ENCODE measurements at regions not wholly inside any gene's neighbourhood (a gene's known extent, or its start where the extent isn't known, plus 50 kb on each side); places are given as distances from the start of the nearest gene placed in this dataset.

DNA sequence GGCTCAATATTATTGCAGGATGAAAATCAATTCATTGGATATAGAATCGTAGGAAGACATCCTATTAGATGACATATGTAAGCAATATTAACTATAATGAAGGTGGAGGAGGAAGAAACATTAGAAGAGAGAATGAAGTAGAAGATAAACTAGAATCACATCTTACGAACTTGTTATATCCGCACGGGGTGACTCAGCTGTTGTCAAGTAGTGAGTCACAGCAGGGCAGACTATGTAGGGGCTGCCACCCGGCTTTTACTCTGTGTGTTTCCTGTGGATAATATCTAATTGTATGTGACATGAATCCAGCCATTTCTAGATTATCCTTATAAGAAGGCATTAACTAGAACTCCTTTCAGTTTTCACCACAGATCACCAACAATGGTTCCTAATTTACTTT lies 520.2 kb downstream of the DOK5 start:
- no peak overlapping the region for H3K4me2 ChIP-seq (ENCODE audit: control insufficient read depth, insufficient read depth)
- no peaks in the 10 kb centered on the region for H3K9me3 ChIP-seq (replicated peaks; ENCODE audit: control insufficient read depth, insufficient read depth, low read length)
- H2AFZ ChIP-seq (ENCODE audit: control insufficient read depth, low read depth, low read length), result no peak overlapping the region
- H4K20me1 ChIP-seq (ENCODE audit: control insufficient read depth, insufficient read depth), result no peaks in the 10 kb centered on the region
- no TSS peak for BruUV-seq (replicated peaks)
- H3K36me3 ChIP-seq (ENCODE audit: control insufficient read depth in 2 of 2, insufficient read depth in 2 of 2, low read length in 1 of 2), result no peaks in the 10 kb centered on the region
- H3K4me1 ChIP-seq (ENCODE audit: control insufficient read depth, insufficient read depth, low read length), result no peaks in the 10 kb centered on the region
- ChIA-PET RAD21 (ENCODE audit: unreplicated experiment) (interaction anchor here (0.9 kb wide), 1 partner anchor 8 kb away, joined by 3 read pairs; no protein-coding TSS in a partner anchor), CTCF (interaction anchor here (0.9 to 1.8 kb wide), 3 partner anchors 9 to 15 kb away, joined by 4 to 5 read pairs (median 5); no protein-coding TSS in a partner anchor), SMC1A (ENCODE audit: uncharacterized antibody, unreplicated experiment) (interaction anchor here (0.7 to 2.3 kb wide), 7 partner anchors 11 to 17 kb away, joined by 3 to 8 read pairs (median 3); no protein-coding TSS in a partner anchor), POLR2A (no interaction called here)
- H3K4me3 ChIP-seq, result no peak overlapping the region
- H3K79me2 ChIP-seq (ENCODE audit: control insufficient read depth, insufficient read depth, low read length), result no peaks in the 10 kb centered on the region
- no peak overlapping the region for H3K9ac ChIP-seq (ENCODE audit: control insufficient read depth, insufficient read depth, low read length)
- H3K27me3 ChIP-seq (replicated peaks in 1 of 2; ENCODE audit: control insufficient read depth in 2 of 2, insufficient read depth in 2 of 2, low read length in 1 of 2), result no peaks in the 10 kb centered on the region
- TF ChIP-seq RFX5 (IDR thresholded peaks at IDR 0.05; ENCODE audit: low read depth, low read length) (peak; percentile 94), FOXM1 (IDR thresholded peaks at IDR 0.05; ENCODE audit: low read depth, low read length) (no peak), NR2C1 (IDR thresholded peaks at IDR 0.05) (no peak), MTA3 (IDR thresholded peaks at IDR 0.05; ENCODE audit: borderline replicate concordance, low read length) (no peak), CBX5 (IDR thresholded peaks at IDR 0.05; ENCODE audit: low read depth) (no peak), BHLHE40 (IDR thresholded peaks at IDR 0.05; ENCODE audit: borderline replicate concordance in 1 of 2, low read depth in 2 of 2, low read length in 1 of 2) (no peak)
- in situ Hi-C loops (cut with MboI), result no loop called here
- WGBS (ENCODE audit: insufficient coverage, insufficient replicate concordance, low lambda C conversion rate, missing lambda C conversion rate), result 30% methylated on average over 5 of the region's 5 CpGs
- intact Hi-C loops (cut with micrococcal nuclease; ENCODE audit: unreplicated experiment), result no loop called here
- DNase-seq (ENCODE audit: low read depth, low spot score) (no peak), ATAC-seq (peak; percentile 54), FAIRE-seq (no peak)
- no peak overlapping the region for H3K27ac ChIP-seq (ENCODE audit: control insufficient read depth, insufficient read depth)

DNA sequence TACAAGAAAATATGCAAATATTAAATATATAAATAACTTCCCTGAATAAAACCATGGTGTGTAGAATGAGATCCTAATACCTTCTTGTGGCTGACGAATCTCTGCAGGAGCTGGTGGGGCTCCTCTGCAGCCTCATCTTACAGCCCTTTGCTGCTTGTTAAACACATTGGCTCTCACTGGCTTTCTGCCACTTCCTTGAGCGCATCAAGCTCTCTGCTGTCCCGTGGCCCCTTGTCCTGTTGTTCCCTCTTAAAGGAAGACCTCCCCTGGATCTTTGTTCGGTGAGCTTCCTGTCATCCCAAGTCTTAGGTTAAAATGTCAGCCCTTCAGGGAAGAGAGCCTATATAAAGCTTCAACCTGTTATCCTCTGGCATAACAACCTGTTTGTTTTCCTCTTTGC lies 519.6 kb downstream of the DOK5 start:
- RAD21 ChIA-PET (ENCODE audit: unreplicated experiment), result no interaction called here
- Histone ChIP-seq H3K9me3 (replicated peaks; ENCODE audit: control insufficient read depth, insufficient read depth, low read length) (no peaks in the 10 kb centered on the region), H3K79me2 (ENCODE audit: control insufficient read depth, insufficient read depth, low read length) (no peaks in the 10 kb centered on the region), H3K27ac (ENCODE audit: control insufficient read depth, insufficient read depth) (no peak overlapping the region), H3K4me2 (ENCODE audit: control insufficient read depth, insufficient read depth) (no peak overlapping the region), H3K4me1 (ENCODE audit: control insufficient read depth, insufficient read depth, low read length) (no peaks in the 10 kb centered on the region), H3K9ac (ENCODE audit: control insufficient read depth, insufficient read depth, low read length) (no peak overlapping the region), H4K20me1 (ENCODE audit: control insufficient read depth, insufficient read depth) (no peaks in the 10 kb centered on the region), H3K27me3 (replicated peaks in 1 of 2; ENCODE audit: control insufficient read depth in 2 of 2, insufficient read depth in 2 of 2, low read length in 1 of 2) (no peaks in the 10 kb centered on the region), H3K36me3 (ENCODE audit: control insufficient read depth in 2 of 2, insufficient read depth in 2 of 2, low read length in 1 of 2) (no peaks in the 10 kb centered on the region), H2AFZ (ENCODE audit: control insufficient read depth, low read depth, low read length) (no peak overlapping the region), H3K4me3 (no peak overlapping the region)
- POLR2A ChIA-PET, result no interaction called here
- 19% methylated on average over 4 of the region's 4 CpGs for WGBS (ENCODE audit: insufficient coverage, insufficient replicate concordance, low lambda C conversion rate, missing lambda C conversion rate)
- CTCF ChIA-PET, result interaction anchor here (1.8 kb wide), 1 partner anchor 14 kb away, joined by 5 read pairs; no protein-coding TSS in a partner anchor
- DNase-seq (ENCODE audit: low read depth, low spot score), result no peak
- no peak for ATAC-seq
- BruUV-seq (replicated peaks), result no TSS peak
- SMC1A ChIA-PET (ENCODE audit: uncharacterized antibody, unreplicated experiment), result interaction anchor here (0.7 to 2.3 kb wide), 3 partner anchors 12 to 17 kb away, joined by 3 to 8 read pairs (median 3); no protein-coding TSS in a partner anchor
- in situ Hi-C loops (cut with MboI) (no loop called here), intact Hi-C loops (cut with micrococcal nuclease; ENCODE audit: unreplicated experiment) (no loop called here)
- FAIRE-seq, result no peak
- TF ChIP-seq SIN3A (IDR thresholded peaks at IDR 0.05; ENCODE audit: low read depth, low read length) (no peak), ESRRA (IDR thresholded peaks at IDR 0.05; ENCODE audit: low read length) (no peak), SREBF1 (IDR thresholded peaks at IDR 0.05; ENCODE audit: low read length) (no peak), NFXL1 (IDR thresholded peaks at IDR 0.05; ENCODE audit: borderline replicate concordance) (no peak), POLR2AphosphoS2 (IDR thresholded peaks at IDR 0.05; ENCODE audit: low read depth, low read length) (no peak), RB1 (IDR thresholded peaks at IDR 0.05; ENCODE audit: borderline replicate concordance) (no peak), CBX3 (IDR thresholded peaks at IDR 0.05; ENCODE audit: borderline replicate concordance, low read depth) (no peak), TARDBP (IDR thresholded peaks at IDR 0.05; ENCODE audit: borderline replicate concordance) (no peak)
- TF ChIP-seq, protein P1, sequence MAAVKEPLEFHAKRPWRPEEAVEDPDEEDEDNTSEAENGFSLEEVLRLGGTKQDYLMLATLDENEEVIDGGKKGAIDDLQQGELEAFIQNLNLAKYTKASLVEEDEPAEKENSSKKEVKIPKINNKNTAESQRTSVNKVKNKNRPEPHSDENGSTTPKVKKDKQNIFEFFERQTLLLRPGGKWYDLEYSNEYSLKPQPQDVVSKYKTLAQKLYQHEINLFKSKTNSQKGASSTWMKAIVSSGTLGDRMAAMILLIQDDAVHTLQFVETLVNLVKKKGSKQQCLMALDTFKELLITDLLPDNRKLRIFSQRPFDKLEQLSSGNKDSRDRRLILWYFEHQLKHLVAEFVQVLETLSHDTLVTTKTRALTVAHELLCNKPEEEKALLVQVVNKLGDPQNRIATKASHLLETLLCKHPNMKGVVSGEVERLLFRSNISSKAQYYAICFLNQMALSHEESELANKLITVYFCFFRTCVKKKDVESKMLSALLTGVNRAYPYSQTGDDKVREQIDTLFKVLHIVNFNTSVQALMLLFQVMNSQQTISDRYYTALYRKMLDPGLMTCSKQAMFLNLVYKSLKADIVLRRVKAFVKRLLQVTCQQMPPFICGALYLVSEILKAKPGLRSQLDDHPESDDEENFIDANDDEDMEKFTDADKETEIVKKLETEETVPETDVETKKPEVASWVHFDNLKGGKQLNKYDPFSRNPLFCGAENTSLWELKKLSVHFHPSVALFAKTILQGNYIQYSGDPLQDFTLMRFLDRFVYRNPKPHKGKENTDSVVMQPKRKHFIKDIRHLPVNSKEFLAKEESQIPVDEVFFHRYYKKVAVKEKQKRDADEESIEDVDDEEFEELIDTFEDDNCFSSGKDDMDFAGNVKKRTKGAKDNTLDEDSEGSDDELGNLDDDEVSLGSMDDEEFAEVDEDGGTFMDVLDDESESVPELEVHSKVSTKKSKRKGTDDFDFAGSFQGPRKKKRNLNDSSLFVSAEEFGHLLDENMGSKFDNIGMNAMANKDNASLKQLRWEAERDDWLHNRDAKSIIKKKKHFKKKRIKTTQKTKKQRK (IDR thresholded peaks at IDR 0.05; ENCODE audit: low read depth, low read length), result no peak

All from GM12878 (cell line).